GM12873 (cell line): ENCODE measurements at regions not wholly inside any gene's neighbourhood (a gene's known extent, or its start where the extent isn't known, plus 50 kb on each side); places are given as distances from the start of the nearest gene placed in this dataset.

Experiments used
- TF ChIP-seq, protein P1 (sequence below): IDR thresholded peaks from 2 replicates; pipeline ENCODE4 v1.5.1; 2012; ENCODE audit warnings: low read depth, mild to moderate bottlenecking, moderate library complexity, low read length, control low read depth; ENCODE audit not compliant: insufficient read depth; ENCODE audit errors: missing control alignments

DNA sequence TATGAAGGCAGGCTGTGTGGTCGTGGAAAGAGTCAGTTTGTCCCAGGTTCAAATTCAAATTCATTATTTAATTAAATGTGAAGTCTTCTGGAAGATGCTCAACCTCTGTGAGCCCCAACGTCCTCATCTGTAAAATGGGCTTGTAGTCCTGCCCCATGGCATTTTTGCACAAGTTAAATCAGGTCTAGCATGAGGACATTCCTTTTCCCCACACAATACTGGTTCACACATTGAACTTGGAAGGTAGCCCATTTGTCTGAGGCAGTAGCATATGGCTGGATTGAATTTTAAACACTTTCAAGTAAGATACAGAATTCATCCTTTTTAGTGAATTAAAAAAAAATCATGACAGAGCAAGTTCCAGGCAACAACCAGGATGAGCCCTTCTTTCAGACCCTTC is 665.4 kb upstream of the HS6ST1 start:
- TF ChIP-seq, protein P1, sequence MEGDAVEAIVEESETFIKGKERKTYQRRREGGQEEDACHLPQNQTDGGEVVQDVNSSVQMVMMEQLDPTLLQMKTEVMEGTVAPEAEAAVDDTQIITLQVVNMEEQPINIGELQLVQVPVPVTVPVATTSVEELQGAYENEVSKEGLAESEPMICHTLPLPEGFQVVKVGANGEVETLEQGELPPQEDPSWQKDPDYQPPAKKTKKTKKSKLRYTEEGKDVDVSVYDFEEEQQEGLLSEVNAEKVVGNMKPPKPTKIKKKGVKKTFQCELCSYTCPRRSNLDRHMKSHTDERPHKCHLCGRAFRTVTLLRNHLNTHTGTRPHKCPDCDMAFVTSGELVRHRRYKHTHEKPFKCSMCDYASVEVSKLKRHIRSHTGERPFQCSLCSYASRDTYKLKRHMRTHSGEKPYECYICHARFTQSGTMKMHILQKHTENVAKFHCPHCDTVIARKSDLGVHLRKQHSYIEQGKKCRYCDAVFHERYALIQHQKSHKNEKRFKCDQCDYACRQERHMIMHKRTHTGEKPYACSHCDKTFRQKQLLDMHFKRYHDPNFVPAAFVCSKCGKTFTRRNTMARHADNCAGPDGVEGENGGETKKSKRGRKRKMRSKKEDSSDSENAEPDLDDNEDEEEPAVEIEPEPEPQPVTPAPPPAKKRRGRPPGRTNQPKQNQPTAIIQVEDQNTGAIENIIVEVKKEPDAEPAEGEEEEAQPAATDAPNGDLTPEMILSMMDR, result no peak

DNA sequence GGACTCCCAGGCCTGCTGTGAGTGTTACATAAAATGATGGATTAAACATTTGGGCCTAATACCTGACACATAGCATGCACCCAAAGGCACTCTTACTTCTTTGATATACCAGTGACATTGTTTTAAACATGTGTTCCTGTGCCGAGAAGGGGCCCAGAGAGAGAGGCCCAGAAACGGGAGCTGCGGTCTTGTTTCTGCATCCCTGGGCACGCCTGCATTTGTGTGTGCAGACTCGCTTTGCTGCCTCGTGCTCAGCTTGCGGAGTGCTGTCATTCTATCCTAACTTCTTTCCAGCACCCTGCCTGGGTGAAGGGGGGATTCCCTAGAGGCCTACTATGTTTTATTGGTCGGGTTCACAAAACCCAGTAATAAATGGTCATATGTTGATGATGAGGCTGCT is 666.2 kb upstream of the HS6ST1 start:
- TF ChIP-seq, protein P1, result no peak

DNA sequence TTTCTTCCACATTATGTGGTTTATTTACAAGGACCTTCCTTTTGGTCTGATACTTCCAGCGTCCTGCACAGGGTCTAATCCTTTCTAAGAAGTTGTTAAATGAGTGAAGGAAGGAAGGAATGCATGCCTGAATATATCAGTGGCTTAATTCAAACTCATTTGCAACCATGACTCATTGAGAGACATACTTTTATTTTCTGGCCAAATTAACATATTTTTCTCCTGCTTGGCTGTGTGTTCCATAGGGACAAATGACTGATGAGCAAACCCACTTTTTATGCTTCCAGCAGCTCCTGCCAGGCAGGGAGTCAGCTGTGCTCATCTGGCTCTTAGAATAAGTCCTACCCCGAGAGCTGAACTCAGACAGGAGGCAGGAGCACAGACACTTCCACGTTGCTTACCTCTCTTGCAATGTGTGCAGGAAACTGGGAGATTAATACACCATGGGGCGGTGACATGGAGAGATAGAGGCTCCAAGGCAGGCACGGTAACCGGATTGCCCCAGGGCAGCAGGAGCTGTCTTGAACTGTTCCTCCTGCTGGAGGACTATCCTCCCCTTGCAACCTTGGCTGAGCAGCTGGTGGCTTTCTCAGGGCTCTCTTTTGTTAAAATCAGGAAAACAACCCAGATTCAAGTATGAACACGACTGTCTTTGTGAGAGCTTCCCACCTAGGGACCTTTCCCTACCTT is 667.5 kb upstream of the HS6ST1 start:
- TF ChIP-seq, protein P1, result no peak

DNA sequence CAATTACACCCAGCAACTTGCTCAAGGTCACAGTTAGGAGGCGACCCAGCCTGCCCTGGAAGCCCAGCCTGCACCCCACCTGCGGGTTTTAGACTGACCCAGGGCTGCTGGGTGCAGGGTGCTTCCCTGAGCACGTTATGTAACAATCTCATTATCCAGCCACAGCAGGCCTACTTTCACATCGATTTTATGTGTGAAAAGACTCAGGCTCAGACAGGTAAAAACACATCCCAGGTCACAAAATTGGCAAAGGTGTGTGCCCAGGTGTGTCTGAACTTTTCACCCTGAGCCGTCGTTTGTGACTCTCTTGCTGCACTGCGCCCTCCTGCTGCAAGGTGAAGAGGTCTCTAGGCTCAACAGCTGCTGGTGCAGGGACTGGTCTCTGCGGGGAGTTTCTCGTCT is 668.2 kb upstream of the HS6ST1 start:
- TF ChIP-seq, protein P1, result no peak

DNA sequence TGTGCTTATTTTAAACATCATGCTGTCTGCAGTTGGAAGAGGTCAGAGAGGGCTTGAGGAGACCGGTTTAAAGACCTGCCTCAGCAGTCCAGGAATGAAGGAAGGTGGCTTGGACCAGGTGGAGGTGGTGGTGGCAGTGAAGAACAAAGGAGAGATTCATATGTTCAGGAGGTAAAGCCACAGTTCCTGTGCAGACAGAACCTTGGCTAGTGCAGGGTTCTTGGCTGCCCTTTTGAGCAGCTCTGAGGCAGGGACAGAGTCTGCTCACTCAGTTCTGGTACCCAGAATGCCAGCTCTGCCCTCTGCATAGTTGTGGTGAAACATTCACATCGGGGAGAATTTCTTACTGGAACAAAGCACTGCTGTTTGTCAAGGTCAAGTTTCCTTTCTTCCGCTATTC is 669.7 kb upstream of the HS6ST1 start:
- TF ChIP-seq, protein P1, result no peak

DNA sequence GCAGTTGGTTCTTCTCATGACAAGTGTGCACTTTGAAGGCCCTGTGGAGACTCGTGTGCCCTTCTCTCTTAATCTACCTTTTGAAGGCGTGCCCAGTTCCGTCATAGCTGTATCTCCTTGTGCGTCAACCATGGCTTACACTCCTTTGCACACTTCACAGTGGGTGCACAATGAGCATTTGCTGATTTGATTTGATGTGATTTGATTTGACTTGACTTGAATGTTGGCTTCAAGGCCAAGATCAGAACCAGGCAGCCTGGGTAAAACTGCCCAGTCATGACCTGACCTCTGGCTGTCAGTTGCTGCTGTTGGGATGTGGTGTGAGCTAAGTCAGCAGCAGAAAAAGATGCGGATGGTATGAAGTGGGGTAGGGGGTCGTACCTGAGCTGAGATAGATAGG is 670.3 kb upstream of the HS6ST1 start:
- TF ChIP-seq, protein P1, result no peak

DNA sequence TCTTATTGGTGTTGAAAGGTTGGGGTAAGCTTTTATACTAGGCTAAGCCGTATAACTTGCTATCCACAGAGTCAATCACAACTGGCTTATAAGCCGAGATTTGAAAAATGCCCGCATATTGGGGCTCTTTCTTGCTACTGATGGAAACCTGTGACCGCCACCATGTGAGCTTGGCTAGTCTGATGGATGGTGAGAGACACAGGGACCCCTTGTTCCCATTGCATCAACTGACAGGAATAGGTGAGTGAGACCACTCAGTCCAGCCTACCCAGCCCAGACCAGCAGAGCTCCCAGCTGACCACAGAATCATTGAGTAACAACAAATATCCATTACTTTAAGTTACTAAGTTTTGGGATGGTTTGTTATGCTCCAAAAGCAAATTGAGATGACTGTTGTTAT is 676.4 kb upstream of the HS6ST1 start:
- TF ChIP-seq, protein P1, result no peak
